GM12891 (cell line): ENCODE measurements at regions not wholly inside any gene's neighbourhood (a gene's known extent, or its start where the extent isn't known, plus 50 kb on each side); places are given as distances from the start of the nearest gene placed in this dataset.

Source experiments
- DNase-seq: peaks from one replicate; pipeline ENCODE4 v3.0.0; 2011; ENCODE audit warnings: low spot score; ENCODE audit not compliant: insufficient read length
- FAIRE-seq: peaks from 2 replicates; lab custom pipeline; 2011; peaks lifted over from hg19 to GRCh38; lab: Jason Lieb, UNC
- PAX5 ChIP-seq: IDR thresholded peaks from 2 replicates; pipeline ENCODE4 v1.6.1; 2011; ENCODE audit warnings: low read length, moderate library complexity, mild to moderate bottlenecking; ENCODE audit not compliant: insufficient read depth, severe bottlenecking
- POLR2A ChIP-seq: IDR thresholded peaks from 2 replicates; pipeline ENCODE4 v1.6.1; 2011; ENCODE audit warnings: low read depth, low read length, control low read depth
- POLR2AphosphoS5 ChIP-seq: IDR thresholded peaks from 2 replicates; pipeline ENCODE4 v1.6.1; 2011; ENCODE audit warnings: low read depth, low read length, control low read depth
- POU2F2 ChIP-seq: IDR thresholded peaks from 2 replicates; pipeline ENCODE4 v1.6.1; 2011; ENCODE audit warnings: low read depth, mild to moderate bottlenecking, control low read depth, low read length, moderate library complexity
- SPI1 ChIP-seq: IDR thresholded peaks from 2 replicates; pipeline ENCODE4 v1.6.1; 2011; ENCODE audit warnings: low read depth, low read length, control low read depth
- TAF1 ChIP-seq: IDR thresholded peaks from 2 replicates; pipeline ENCODE4 v1.6.1; 2011; ENCODE audit warnings: low read depth, low read length, control low read depth

DNA sequence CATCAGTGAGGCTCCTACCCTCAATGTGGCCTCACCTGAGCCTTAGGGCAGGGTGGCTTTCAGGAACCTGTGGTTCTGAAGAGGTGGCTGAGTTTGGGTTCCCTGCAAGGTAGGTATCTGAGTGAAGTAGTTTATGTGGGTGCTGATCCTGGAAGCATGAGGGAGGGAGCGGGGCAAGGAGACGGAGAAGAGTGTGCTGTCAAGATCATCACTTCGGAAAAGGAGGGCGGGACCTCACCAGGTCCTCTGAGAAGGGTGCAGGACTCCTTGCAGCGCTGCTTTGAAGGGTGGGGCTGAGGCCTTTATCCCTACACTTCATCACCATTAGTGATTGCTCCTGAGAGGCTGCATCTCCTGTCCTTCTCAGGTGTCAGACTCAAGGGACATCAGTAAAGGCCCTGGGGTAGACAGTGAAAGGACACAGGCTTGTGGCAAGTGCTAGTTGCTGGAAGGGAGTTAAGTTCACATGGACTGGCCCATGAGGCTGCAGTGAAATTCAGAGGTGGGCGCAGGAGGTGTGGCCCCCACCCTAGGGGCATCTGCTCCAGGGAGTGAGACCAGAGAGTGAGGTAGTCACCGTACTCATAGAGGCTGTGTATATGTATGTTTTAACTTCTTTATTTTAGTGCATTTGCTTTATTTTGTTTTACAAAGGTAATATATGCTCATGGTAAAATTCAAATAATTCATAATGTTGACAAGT lies 57.3 kb upstream of the GALNT2 start:
- no peak for DNase-seq
- TF ChIP-seq POLR2A (no peak), TAF1 (no peak), SPI1 (no peak), PAX5 (no peak), POU2F2 (no peak), POLR2AphosphoS5 (no peak)
- no peak for FAIRE-seq

DNA sequence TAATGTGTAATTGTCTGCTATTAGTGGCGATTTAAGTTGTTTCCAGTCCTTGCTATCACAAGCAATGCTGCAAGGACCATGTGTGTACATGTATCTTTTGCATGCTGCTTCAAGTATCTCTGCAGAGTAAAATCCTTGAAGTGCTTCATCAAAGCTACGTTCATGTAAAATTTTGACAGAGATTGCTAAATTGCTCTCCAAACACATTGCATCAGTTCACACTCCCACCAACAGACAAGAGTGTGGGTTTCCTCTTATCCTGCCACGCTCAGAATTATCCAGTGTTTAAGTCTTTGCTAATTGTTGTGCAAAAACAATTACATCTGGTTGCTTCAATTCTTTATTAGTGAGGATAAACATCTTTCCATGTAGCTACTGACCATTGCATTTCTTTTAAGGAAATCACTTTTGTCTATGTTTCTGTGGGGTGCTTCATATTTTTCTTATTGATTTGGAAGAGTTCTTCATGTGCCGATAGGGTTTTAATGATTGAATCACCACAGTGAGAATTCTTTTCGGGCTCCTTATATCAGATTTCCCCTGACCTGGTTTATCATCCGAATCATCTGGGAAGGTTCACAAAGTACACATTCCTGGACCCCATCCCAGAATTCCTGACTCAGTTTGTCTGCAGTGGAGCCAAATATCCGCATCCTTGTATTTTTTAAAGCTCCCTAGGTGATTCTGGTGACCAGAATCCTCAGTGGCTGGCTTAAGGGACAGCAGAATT lies 56.3 kb upstream of the GALNT2 start:
- DNase-seq: no peak
- FAIRE-seq: no peak

GRCh38 chr1:230011333-230012092 lies 55.5 kb upstream of the GALNT2 start:
- DNase-seq: no peak
- FAIRE-seq: no peak

More for the DNA sequence above, 56.3 kb upstream of the GALNT2 start:
- TF ChIP-seq POLR2A (no peak), POU2F2 (no peak), PAX5 (no peak), TAF1 (no peak), POLR2AphosphoS5 (no peak), SPI1 (no peak)

DNA sequence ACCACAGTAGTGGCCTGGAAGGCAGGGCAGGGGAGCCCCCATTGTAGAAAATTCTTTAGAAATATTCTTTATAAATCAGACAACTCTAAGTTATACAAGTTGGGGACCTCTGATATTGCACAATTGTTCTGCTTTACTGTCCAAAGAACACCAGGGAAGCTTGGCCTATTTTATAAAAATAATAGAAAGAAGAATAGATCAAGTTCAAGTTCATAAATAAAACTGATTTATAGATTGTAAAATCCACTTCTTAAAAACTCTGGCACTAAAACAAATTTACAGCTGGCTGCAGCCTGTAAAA lies 55.0 kb upstream of the GALNT2 start:
- no peak for TF ChIP-seq POU2F2
- TF ChIP-seq SPI1: no peak
- TF ChIP-seq TAF1: no peak
- no peak for TF ChIP-seq POLR2AphosphoS5
- TF ChIP-seq PAX5: no peak
- TF ChIP-seq POLR2A: no peak
- no peak for DNase-seq
- FAIRE-seq: no peak

More at GRCh38 chr1:230011333-230012092, 55.5 kb upstream of the GALNT2 start:
- TF ChIP-seq POU2F2 (no peak), TAF1 (no peak), POLR2AphosphoS5 (no peak), PAX5 (no peak), POLR2A (no peak), SPI1 (no peak)

- no peak for DNase-seq
- no peak for TF ChIP-seq TAF1
- no peak for TF ChIP-seq POU2F2
- no peak for TF ChIP-seq SPI1
- TF ChIP-seq POLR2AphosphoS5: no peak
- TF ChIP-seq POLR2A: no peak
- no peak for TF ChIP-seq PAX5
- FAIRE-seq: no peak
These were observed 54.3 kb upstream of the GALNT2 start for GRCh38 chr1:230012741-230013140.

DNA sequence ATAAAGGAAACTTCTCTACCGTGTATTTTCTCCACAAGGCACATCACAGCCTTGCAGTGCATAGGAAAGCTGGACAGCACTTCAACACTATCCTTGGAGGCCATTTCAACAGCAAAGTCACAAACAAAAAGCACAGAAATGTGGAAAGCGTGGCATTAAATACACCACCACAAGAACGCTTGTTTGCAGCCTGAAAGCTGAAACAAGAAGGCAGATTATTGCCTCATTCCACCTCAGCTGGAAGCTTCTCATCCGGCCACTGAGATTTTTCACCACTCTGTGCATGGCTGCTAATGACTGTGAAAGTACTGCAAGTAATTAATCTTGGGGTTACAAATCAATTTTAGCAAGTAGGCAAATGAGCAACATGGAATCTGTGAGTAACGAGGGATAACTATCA lies 50.9 kb upstream of the GALNT2 start:
- no peak for FAIRE-seq
- no peak for TF ChIP-seq POLR2AphosphoS5
- no peak for TF ChIP-seq POLR2A
- TF ChIP-seq SPI1: no peak
- TF ChIP-seq TAF1: no peak
- no peak for TF ChIP-seq POU2F2
- no peak for TF ChIP-seq PAX5
- no peak for DNase-seq
